ENCODE measurements at regions not wholly inside any gene's neighbourhood (a gene's known extent, or its start where the extent isn't known, plus 50 kb on each side); places are given as distances from the start of the nearest gene placed in this dataset.

DNA sequence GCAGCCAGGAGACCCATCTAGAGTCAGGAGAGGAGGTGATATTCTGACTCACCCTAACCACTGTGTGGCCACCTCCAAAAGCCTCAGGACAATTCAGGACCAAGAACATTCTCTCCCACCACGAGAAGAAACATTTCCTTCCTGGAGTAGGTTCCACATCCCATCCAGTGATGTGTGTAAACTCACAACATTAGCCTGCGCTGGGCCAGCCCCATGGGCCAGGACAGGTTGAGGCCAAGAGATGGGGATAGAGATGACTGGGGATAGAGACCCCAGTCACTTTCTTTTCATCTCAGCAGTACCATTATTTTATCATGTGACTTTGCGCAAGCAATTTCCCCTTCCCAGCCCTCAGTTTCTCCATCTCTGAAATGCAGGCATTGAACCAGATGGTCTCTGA lies 126.6 kb upstream of the PTPRT start:
- TF ChIP-seq CTCF (IDR thresholded peaks at IDR 0.05 in 4 of 5, conservative IDR thresholded peaks at IDR 0.05 in 1 of 5) (no peak), POLR2A (IDR thresholded peaks at IDR 0.05) (no peak)
